ENCODE measurements at regions not wholly inside any gene's neighbourhood (a gene's known extent, or its start where the extent isn't known, plus 50 kb on each side); places are given as distances from the start of the nearest gene placed in this dataset.
"Not testable (repeated sequence)": the region's sequence is repeated elsewhere in the genome, so short reads cannot be mapped to it uniquely, and the experiment has no call there.

GRCh38 chr10:65765006-65765541, 1160.8 kb upstream of the LRRTM3 start:
- no peak for DNase-seq

GRCh38 chr10:65769828-65770227, 1156.0 kb upstream of the LRRTM3 start:
- DNase-seq = no peak

DNA sequence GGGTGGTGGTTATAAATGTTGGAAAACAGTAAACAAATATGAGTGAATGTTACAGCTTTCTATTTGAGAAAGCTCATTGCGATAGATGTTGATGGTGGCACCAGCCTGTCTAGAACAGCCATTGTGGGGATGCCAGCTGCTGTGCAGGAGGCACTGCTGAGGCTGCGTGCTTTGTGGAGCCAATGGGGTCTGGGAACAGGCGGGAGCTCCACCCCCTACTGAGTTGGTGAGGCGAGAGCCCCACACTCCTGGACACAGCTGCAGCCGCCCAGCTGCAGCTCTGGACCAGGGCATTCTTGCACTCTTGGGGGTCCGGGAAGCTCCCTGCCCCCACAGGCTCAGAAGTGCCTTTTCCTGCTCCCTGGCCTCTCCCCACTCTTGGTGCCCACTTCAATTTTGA, 1147.1 kb upstream of the LRRTM3 start:
- DNase-seq = no peak

DNA sequence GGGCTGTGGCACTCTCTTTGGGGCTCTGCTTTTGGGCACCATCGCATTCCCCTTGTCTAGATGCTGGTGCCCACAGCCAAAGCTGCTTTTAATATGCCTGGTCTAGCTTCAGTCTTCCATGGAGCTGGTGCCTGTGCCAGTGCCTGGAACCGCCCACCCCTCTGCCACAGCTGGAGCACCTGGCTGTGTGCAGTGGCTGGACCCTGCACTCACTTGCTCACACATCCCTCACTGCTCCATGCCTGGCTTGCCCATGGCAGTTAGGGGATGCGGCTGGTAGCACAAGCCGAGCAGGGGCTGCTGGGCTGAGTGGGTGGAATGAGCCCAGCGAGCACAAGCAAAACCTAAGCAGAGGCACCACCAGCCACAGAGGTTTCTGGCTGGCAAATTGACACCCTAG, 1145.9 kb upstream of the LRRTM3 start:
- no peak for DNase-seq

- no peak for DNase-seq
Measured at GRCh38 chr10:65786279-65786678, 1139.6 kb upstream of the LRRTM3 start.

GRCh38 chr10:65787571-65787970, 1138.3 kb upstream of the LRRTM3 start:
- DNase-seq = no peak

DNA sequence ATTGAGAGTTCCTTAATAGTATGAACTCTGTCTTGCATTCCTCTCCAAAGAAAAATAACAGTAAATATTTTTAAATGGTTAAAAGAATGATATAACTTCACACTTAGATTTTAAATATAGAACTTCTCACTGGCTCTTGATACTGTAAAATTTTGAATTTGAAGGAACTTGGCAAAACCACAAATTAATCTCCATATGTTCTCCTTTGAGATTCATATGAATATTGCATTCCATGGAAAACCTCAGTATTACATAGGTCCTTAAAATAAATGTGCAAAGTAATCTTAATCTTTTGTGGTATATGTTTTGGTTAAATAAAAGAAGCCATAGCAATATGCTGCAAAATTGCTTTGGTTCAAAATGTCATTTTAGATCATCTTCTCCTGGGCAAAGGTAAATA, 1137.6 kb upstream of the LRRTM3 start:
- no peak for DNase-seq

GRCh38 chr10:65791979-65792378, 1133.9 kb upstream of the LRRTM3 start:
- DNase-seq = no peak

DNA sequence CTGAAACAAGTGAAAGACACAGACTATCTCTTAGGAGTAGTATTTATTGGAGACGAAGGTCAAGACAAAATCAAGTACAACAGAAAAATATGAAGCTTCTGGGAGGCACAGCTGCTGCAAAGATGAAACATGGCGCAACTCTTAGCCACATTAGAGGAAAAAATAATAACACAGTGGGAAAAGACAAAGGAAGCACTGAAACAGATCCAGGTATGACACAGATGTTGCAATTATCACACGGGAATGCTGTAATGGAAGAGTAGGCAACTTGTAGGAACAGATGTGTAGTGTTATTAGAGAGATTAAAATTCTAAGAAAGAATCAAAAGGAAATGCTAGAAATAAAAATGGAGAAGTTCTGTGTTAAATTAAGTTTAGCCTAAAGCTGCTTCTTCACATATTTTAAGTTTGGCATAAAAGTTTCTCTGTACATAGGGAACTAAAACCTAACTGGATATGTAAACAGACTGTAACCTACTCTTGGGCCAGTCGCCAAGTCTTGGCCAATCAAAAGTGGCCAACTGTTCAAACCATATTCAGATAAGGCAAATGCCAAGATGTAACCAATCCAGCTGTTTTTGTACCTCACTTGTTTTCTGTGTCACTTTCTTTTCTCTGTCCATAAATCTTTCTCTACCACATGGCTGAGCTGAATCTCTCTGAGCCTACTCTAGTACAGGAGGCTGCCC, 1132.0 kb upstream of the LRRTM3 start:
- DNase-seq = no peak

GRCh38 chr10:65794861-65795260, 1131.0 kb upstream of the LRRTM3 start:
- DNase-seq = not testable (repeated sequence)

DNA sequence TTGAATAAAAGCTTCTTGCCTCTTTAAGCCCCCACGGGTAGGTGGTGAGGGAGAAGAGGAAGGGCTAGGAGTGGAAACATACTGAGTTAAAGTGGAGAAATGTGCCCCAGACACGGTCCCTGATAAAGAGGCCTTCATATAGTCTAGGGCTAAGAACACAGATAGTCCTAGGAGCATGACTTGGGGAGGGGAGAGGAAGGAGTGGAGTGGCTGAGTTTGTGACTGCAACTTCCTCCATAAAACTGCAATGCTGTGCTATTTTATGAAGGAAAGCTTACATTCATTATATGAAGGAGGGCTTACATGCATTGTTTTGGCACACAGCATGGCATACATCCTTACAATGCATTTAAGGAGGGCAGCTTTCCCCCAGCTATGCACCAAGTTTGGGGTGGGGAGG, 1129.4 kb upstream of the LRRTM3 start:
- DNase-seq = no peak

- no peak for DNase-seq
Measured at GRCh38 chr10:65798133-65798532, 1127.7 kb upstream of the LRRTM3 start.

DNA sequence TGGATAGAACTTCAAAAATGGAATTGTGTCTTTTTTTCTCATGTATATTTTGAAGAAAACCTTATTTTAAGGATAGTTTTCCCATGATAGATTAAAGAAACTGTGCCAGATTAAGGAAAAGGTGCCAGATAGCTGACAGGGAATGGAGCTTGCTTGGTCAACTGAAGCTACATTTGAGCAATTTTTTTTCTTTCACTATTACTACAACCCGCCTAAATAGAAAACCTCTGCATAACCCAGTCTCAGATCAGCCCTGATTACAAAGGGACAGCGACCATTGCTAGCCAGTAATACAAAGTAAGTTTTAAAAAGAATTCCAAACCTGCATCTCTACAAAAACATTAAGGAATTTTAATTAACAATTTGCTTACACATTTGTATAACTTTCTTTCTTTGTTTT, 1123.4 kb upstream of the LRRTM3 start:
- DNase-seq = no peak

DNA sequence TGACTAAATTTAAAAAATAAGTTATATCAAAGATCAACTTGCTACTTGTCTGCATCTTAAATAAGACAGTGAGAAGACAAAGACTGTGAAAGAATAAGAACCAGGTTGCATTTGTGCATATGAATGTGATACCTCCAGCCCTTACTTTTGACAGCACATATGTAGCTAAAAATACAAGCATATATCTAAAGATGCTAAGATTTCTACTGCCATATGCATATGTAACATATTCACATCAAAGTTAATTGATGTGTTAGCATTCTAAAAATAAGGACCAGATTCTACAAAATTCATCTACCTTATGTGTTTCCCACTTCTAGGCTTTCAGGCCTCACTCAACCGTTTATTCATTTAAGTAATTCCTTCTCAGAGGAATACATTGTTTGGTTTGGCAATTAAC, 1120.3 kb upstream of the LRRTM3 start:
- no peak for DNase-seq

DNA sequence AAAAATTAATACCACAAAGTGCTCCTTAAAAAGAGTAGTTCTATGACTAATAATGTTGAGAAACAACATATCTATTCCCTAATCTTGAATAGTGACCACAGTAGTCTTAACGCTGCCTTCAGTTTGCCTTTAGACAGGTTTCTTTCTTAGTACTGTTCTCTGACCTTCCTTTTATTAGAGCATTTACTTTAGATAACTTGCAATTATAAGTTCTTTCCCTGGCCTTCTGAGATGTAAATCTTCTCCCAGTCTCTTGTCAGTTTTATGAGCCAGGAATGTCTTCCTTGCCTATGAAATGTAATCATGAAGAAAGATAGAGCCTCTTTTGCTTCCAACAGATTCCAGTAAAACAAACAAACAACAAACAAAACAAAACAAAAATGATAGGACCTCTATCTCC, 1119.8 kb upstream of the LRRTM3 start:
- DNase-seq = no peak

DNA sequence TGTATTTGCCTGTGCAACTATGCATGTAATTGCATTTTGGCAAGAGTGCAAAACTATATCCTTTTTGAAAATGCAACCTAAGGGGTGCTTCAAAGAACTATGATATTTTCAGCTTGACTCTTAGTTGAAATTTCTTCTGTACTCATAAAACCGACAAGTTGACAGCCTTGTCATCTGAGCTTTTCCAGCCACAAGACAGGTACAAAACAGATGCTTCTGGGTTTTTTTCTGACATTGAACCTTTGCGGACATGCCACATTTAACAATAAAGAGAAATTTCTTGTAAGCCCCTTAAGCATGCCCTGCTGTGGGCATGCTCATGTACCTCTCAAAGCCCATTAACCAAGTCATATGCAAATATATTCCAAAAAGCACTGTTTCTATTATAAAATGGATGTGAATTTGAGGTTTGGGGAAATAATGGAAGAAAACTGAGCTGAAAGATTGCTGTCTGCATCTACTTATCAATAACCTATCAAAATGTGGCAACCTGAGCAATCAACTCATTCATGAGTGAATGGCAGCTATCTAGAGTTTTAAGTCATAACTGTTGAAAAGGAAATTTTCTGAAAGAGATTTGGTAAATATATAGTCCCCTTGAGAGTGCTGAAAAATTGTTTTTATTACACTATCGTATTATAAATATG, 1117.0 kb upstream of the LRRTM3 start:
- DNase-seq = no peak

GRCh38 chr10:65811931-65812525, 1113.8 kb upstream of the LRRTM3 start:
- no peak for DNase-seq

- no peak for DNase-seq
Measured at GRCh38 chr10:65816536-65816935, 1109.3 kb upstream of the LRRTM3 start.

DNA sequence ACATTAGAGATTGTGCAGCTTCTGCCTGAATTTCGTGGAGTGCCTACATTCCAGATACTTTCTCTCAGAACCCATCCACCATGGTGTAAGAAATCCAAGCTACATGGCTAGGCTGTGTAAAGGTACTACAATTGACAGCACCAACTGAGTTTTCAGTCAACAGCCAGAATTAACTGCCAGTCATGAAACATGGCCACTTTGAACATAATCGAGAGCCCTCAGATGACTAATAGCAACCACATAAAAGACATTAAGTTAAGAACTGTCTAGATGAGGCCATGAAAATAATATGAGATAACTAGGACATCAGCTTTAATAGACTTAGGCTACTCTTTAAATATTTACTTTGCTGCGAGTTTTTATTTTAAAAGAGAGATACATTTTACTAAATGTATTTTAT, 1106.8 kb upstream of the LRRTM3 start:
- DNase-seq = no peak

- no peak for DNase-seq
Measured at GRCh38 chr10:65827359-65827758, 1098.5 kb upstream of the LRRTM3 start.

GRCh38 chr10:65838811-65839210, 1087.0 kb upstream of the LRRTM3 start:
- no peak for DNase-seq

DNA sequence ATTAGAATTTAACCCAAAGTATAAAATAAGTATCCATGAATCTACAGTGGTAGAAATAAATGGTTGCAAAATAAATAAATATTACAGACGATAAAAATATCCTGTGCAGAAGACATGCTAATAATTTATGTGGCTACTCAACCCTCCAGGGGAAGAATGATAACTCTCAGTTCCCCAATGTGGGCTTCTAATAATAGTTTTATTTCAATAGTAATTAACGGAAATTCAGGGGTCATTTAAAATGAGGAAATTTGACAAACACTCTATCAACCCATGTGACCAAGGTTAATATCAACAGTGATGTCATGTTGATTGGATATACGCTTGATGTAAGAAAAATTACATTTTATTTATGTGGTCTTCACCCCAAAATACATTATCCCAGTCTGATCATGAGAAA, 1082.6 kb upstream of the LRRTM3 start:
- no peak for DNase-seq

- DNase-seq = no peak
Measured at GRCh38 chr10:65845916-65846315, 1079.9 kb upstream of the LRRTM3 start.

DNA sequence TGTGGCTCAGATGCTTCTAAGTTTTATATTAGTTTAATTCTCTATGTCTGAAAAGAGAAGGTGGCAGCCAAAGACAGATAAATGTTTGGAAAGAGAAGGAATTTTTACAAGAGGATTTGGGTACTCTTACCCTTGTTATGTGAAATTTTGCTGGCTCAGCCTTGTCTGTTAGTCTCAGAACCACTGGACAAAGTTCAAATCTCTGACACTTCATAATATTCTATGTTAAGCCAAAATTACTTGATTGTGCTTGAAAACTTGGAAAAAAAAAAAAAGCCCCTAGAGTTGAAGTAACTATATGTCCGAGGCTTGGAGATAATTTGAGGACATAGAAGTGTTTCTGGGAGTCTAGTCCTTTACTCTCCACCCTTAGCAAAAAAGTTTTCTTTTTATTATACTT, 1079.3 kb upstream of the LRRTM3 start:
- no peak for DNase-seq
